Astrocyte (in vitro differentiated cells and primary cell): ENCODE measurements at regions not wholly inside any gene's neighbourhood (a gene's known extent, or its start where the extent isn't known, plus 50 kb on each side); places are given as distances from the start of the nearest gene placed in this dataset.

Source experiments
- EZH2 ChIP-seq: IDR thresholded peaks from 2 replicates; pipeline ENCODE4 v1.6.1; 2012; ENCODE audit warnings: mild to moderate bottlenecking, low read length, inconsistent platforms; ENCODE audit not compliant: insufficient read depth
- TF ChIP-seq, protein P1 (sequence below): IDR thresholded peaks from 2 replicates; pipeline ENCODE4 v1.5.1; 2011; ENCODE audit warnings: low read depth, mild to moderate bottlenecking, inconsistent platforms, low read length, moderate library complexity; ENCODE audit not compliant: insufficient read depth

DNA sequence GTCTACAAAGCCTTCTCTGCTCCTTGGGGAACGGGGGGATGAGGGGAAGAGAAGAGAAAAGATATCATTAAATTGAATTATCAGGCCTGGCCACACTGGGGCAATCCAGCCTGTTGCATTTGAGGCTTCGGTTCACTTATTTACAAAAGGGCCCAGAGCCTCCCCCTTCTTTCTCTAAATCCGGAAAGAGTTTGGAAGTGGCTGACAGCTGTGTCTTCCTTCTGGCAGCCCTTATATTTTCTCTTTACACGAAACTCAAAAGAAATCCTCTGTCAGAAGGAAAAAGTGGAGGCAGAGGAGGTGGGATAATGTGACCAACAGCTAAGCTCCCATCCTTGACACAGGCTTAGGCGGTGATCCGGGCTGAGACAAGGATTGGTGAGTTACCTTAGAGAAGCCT, 158.3 kb upstream of the TAPT1 start:
- no peak for TF ChIP-seq EZH2
- TF ChIP-seq, protein P1, sequence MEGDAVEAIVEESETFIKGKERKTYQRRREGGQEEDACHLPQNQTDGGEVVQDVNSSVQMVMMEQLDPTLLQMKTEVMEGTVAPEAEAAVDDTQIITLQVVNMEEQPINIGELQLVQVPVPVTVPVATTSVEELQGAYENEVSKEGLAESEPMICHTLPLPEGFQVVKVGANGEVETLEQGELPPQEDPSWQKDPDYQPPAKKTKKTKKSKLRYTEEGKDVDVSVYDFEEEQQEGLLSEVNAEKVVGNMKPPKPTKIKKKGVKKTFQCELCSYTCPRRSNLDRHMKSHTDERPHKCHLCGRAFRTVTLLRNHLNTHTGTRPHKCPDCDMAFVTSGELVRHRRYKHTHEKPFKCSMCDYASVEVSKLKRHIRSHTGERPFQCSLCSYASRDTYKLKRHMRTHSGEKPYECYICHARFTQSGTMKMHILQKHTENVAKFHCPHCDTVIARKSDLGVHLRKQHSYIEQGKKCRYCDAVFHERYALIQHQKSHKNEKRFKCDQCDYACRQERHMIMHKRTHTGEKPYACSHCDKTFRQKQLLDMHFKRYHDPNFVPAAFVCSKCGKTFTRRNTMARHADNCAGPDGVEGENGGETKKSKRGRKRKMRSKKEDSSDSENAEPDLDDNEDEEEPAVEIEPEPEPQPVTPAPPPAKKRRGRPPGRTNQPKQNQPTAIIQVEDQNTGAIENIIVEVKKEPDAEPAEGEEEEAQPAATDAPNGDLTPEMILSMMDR: no peak
